Left cardiac atrium (tissue), 4 donors: ENCODE measurements at regions not wholly inside any gene's neighbourhood (a gene's known extent, or its start where the extent isn't known, plus 50 kb on each side); places are given as distances from the start of the nearest gene placed in this dataset.

ENCODE experiments used
- ATAC-seq, 2 donors: fragments of 200-7000 bp; cut with Tn5 transposase; one replicate each; pipeline ENCODE4 v1.9.1; 2020; ENCODE audit warnings: mild to moderate bottlenecking in 2 of 2, moderate library complexity in 2 of 2
- DNase-seq: peaks from one replicate; pipeline ENCODE4 v3.0.0-alpha.2; 2020
- intact Hi-C, 2 donors: fragments of 100-400 bp; cut with DNase I; formaldehyde crosslinking; loops; one replicate each; pipeline versions ENCODE4 v1.14.1 to v1.15.1; 2022 to 2023
- donor health status: DM: no; HTN: yes; CAD: no.
- donor health status: DM: no; HTN: yes; CAD: no; lungs with severe emphysema.
- donor health status: DM: yes; HTN: yes; CAD: no.
- donor health status: Dilated cardiomyopathy.

DNA sequence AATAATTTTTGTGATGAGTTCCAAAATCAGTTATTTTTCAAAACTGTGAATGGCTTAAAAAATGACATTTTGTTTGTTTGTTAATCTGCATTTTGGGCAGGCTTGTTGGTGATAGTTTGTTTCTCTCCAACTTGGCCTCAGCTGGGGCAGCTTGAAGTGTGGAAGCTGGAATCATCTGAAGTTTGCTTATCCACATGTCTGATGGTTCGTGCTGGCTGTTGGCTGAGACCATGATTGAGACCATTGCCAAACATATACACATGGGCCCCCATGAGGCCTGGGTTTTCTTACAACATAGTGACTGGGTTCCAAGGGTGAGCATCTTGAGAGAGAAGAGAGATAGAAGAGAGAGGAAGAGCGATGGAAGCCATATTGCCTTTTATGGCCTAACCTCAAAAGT is 201.2 kb downstream of the NDFIP2 start:
- DNase-seq (no peak), ATAC-seq (no peak)
- intact Hi-C loops = no loop called here

DNA sequence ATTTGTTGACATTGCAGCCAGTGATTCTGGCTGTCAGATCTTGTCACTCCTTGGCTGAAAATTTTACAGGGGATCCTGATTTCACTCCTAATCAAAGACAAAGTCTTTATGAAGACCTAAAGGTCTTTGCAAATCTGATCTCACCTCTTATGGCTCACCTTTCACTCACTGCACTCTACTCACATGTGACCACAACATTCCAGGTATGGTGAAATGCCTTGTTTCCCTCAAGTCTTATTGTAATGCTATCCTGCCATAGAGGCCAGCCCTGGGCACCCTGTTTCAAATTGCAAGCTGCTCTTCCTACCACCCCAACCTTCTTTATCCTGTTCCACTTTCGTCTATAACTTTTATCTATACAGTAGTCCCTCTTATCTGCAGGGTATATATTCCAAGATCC is 200.1 kb downstream of the NDFIP2 start:
- no peak for DNase-seq
- intact Hi-C loops = no loop called here
- no peak for ATAC-seq

DNA sequence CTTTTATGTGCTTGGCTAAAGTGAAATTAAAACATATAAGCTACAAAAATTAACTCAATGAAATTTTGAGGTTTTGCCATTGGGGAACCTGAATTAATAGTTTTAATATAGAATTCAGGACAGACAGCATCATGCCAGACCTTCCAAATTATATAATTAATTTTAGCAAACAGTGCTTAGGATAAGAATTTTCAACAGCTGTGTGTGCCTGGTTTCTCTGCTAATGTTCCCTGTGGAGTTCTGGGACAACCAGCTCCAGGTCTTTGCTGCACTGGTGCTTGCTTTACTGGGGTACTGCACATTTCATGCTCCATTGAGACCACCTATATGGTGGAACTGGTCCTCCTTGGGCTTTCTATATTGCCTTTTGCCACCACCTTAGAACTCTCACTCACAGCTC is 199.5 kb downstream of the NDFIP2 start:
- intact Hi-C loops = no loop called here
- ATAC-seq (no peak), DNase-seq (no peak)

DNA sequence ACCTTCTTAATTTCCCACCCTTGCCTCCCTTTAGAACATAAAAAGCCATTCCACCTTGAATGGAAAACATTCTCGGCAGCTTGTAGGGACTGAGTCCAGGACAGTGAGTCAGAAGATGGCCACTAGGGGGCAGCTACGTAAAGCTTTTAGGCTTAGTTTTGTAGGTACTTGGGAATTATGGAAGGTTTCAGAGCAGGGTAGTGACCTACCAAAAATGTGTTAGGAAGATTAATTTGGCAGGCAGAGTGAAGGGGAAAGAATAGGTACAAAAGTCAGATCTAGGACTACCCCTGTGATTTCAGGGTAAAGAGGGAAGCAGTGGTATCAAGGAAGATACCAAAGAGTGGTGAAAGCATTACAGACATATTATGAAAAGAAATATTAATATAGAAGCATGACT is 198.4 kb downstream of the NDFIP2 start:
- peak; percentile 76 for DNase-seq
- ATAC-seq = peak; percentile 74 to 86
- intact Hi-C loops = loop anchor here in 1 of 2 donors (10.0 kb wide), 1 partner anchor 665 kb away; the partner anchor contains the start of gene SPRY2

DNA sequence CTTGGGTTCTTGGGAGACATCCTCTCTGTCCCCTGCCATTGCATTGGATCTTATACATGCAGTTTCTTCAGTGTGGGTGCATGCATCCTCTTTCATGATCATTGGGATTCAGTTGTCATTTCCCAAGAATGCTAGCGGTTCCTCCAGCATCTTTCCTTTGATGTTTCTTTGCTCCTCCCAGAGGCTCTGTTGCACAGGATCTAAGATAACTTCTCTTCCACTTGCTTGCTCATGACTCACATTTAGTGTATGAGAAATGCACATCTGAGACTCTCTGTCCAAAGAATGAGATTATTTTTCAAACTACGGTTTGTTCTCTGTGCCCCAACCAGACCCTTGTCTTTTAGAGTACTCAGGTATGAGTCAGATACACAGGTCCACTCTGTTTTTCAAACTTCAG is 197.1 kb downstream of the NDFIP2 start:
- no peak for ATAC-seq
- intact Hi-C loops = loop anchor here in 1 of 2 donors (10.0 kb wide), 1 partner anchor 667 kb away; the partner anchor contains the start of gene SPRY2
- DNase-seq = no peak

DNA sequence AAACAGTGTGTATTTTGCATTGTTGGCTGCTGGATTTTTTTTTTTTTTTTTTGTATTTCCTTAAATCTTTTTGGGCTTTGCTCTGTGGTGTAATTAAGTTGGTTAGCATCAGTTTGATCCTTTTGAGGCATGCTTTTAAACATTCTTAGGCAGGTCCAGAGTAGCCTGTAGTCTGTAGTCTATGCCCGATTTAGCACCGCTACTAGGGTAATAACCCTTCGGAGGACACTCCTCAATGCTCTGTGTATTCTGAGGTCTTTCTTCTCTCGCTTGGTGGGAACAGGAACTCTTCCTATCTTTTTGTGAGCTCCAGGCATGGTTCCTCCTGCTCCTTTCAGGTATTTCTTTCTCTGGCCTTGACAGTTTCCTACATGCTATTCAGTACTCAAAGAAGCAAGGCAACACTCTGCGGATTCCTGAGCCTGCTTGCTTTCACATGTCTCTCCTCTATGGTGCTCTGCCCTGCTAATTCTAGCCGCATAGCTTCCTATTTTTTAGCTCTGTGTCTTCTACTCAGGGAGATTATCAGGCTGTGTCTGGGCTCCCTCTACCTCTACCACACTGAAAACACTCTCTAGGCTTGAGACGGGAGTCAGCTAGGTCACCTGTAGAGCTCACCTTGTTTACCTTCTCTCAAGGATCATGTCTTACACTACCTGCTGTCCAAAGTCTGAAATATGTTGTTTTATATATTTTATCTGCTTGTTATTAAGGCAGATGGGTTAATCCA is 195.1 kb downstream of the NDFIP2 start:
- intact Hi-C loops = loop anchor here in 1 of 2 donors (10.0 kb wide), 1 partner anchor 669 kb away; the partner anchor contains the start of gene SPRY2
- ATAC-seq (peak; percentile 43 to 46), DNase-seq (no peak)

DNA sequence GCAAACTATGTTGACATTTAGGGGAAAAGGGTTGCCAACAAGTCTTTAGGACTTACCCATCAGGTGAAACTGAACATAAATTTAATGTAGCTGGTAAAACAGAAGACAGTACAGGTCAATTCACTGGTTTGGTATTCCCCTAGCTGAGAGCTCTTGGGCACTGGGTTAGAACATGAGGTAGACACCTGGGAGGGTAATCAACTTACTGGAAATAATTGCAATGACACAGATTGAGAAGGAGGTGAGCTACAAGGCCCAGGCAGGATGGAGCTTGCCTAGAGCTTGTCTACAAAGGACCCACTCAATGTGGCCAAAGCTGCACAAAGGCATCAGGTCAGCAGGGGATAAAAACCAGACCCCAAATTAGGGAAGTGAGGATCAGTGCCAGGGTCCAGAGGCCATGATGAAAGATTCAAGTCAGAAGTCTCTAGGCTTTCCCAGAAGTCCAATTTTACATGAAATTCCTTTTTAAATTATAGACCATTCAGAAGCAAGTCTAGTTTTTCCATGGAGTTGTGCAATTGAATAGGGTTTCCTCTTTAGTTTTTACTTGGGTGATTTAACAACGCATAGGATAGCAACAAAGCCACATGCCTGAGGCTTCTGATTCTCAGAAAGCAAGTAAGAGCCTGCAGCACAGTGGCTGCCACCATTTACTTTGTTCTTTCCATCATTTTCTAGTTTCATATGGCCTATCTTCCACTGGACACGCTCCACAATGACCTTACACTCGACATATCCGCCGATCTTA is 194.0 kb downstream of the NDFIP2 start:
- ATAC-seq = no peak
- intact Hi-C loops = loop anchor here in 1 of 2 donors (10.0 kb wide), 1 partner anchor 670 kb away; the partner anchor contains the start of gene SPRY2

DNA sequence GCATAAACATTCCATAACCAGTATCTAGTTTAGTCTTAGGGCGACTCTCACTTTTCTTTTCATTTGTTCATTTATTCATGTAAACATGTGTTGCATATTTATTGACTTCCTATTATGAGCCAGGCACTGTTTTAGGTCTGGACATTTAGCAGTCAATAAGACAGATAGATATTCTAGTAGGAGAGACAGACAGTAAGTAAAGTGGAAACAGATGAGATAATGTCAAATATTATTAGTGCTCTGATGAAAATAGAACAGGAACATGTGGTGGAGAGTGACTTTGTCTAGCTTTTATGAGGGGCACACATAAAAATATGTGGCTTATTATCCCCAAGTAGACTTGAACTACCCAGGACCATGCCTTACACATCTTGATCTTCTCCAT is 193.0 kb downstream of the NDFIP2 start:
- DNase-seq (no peak), ATAC-seq (no peak)
- intact Hi-C loops = loop anchor here in 1 of 2 donors (10.0 kb wide), 1 partner anchor 671 kb away; the partner anchor contains the start of gene SPRY2

More for the DNA sequence above, 194.0 kb downstream of the NDFIP2 start:
- DNase-seq = no peak

DNA sequence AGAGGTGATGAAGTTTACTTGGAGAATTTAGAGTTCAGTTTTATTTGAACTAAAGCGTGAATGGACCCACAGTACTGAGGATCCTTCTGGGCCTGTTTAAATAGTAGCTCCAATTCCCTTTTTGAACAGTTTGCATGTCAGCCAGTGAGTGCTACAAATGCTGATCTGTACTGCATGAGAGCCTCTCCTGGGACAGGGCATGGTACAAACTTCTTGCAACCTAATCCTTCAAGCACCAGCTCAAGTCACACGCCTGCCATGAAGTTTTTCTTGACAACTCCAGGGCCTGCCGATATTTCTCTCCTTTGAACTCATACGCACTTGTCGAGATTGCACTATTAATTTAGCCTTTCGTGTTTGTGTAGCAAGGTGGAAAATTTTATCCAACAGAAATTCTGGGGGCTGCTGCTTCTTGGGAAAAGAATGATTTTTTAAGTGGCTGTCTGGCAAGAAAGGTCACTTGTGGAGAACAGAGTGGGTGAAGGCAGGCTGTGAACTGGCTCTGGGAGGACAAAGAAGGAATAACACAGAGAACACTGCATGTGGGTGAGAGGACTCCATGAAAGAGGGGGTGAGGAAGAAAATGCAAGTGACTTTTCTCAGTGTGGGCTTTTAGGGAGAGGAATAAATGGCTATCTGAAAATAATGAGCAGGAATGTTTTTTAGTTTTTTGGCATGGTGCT is 192.5 kb downstream of the NDFIP2 start:
- intact Hi-C loops = loop anchor here in 1 of 2 donors (10.0 kb wide), 1 partner anchor 671 kb away; the partner anchor contains the start of gene SPRY2
- DNase-seq = no peak
- peak; percentile 38 to 42 for ATAC-seq

DNA sequence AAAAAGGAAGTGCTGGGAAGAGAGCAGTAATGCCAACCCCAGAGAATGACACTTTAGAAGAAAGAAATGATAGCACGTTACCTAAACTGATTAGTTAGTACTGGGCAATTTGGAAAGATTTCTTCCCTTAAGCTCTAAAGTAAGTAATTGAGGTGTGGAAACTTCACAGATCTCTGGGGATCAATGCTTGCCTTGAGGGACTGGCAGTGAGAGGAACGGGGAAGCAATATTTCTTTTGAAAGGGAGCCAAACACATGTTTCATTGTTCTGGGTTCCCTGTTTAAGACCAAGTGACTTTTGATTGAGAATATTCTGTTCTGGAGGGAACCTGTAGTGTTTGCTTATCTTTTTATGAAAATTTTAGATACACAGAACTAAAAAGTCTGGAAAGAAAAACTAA is 190.5 kb downstream of the NDFIP2 start:
- DNase-seq (no peak), ATAC-seq (no peak)
- intact Hi-C loops = loop anchor here in 1 of 2 donors (10.0 kb wide), 1 partner anchor 673 kb away; the partner anchor contains the start of gene SPRY2

DNA sequence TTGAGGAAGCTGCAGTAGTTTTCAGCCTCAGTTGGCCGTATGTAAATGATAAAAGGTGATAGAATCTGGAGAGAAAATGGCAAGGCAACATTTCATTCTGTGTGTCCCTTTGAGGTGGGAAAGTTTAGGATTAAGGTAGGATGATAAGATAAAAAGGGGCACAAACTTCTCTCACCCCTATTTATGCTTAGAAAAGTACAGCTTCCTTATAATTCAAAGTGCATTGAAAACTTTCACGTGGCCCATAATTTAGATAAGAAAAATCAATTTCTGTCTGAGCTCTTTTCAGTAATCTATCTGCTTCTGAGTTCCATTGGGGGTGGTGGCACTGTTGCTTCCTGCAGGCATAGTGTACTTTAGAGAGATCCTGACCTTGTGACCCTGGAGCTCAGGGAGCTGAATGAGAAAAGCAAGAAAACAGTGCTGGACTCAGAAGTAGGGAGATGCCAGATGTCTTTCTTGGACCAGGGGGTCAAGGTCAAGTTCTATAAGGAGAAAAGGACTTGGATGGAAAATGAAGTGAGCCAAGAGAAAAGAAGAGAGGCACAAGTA is 187.3 kb downstream of the NDFIP2 start:
- ATAC-seq (no peak), DNase-seq (no peak)
- intact Hi-C loops = no loop called here

DNA sequence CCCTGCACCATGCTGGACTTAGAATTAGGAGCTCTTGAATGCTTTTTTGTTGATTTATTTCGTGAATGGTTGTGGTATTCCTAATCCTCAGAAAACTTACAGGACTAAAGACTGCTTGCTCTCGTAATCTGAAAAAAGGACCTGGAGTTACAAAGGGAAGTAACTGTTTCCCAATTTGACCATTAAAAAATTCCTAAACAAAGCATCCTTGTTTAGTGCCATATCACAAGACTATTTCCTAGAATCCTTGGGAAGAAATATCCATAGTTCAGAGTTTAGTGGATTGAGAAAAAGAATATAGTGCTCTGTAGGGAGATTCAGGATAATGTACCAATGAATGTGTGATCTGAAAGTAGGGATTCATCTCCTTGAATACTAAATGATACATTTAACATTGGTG is 186.8 kb downstream of the NDFIP2 start:
- intact Hi-C loops = no loop called here
- no peak for ATAC-seq
- no peak for DNase-seq

DNA sequence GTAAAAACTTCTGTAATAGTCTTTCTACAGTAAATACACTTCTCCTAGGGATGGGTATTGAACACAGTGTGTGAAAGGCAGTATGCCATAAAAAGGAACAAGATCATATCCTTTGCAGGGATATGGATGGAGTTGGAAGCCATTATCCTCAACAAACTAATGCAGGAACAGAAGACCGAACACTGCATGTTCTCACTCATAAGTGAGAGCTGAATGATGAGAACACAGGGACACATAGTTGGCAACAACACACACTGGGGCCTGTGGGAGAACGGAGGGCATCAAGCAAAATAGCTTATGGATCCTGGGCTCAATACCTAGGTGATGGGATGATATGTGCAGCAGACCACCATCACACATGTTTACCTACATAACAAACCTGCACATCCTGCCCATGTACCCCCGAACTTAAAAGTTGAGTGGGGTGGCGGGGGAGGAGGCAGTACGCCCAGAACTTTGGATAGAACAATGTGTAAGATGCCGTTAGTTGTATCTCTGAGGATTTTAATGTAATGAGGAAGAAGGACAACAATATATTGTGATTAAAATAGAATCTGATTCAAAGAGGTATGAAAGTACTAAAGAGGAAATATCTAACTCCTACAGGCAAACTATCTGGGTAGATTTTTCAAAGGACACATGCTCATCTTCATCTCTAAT is 183.2 kb downstream of the NDFIP2 start:
- peak; percentile 61 to 69 for ATAC-seq

DNA sequence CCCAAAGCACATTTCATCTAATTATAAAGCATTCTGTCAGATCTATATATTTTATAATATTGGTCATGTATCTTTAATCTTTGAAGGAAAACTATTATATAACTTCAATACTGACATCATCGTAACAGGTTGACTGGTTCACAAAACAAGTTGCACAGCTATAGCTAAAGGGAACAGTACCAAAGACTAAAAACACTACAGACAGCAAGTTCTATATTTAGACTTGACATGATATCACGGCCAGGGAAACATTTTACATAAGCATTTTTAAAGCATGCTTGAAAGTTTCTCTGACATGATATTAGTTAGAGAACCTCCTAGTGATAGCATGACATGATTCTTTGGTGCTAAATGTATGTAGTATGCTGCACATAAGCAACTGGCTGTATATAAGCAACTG is 182.5 kb downstream of the NDFIP2 start:
- ATAC-seq (peak; percentile 54 to 66), DNase-seq (no peak)
- intact Hi-C loops = no loop called here

More for the DNA sequence above, 183.2 kb downstream of the NDFIP2 start:
- intact Hi-C loops = no loop called here
- no peak for DNase-seq

DNA sequence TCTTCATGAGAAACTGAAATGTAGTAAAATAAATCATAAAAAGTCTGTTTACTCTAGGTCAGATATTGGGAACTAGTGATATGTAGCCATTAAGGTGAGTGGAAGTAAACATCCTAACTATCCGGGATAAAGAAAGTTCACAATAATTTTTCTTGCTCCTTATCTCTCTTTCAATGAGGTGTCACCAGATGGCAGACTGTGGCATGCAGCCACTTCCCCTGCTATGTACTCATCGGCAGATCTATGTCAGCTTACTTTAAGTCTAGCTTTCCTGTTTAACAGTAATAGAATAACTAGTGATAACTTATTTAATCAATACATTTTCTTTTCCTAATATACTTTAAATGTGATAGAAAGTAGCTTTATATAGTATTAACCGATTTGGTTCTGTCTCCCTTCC is 181.9 kb downstream of the NDFIP2 start:
- DNase-seq = peak; percentile 24
- ATAC-seq = peak; percentile 48 to 56
- intact Hi-C loops = no loop called here

DNA sequence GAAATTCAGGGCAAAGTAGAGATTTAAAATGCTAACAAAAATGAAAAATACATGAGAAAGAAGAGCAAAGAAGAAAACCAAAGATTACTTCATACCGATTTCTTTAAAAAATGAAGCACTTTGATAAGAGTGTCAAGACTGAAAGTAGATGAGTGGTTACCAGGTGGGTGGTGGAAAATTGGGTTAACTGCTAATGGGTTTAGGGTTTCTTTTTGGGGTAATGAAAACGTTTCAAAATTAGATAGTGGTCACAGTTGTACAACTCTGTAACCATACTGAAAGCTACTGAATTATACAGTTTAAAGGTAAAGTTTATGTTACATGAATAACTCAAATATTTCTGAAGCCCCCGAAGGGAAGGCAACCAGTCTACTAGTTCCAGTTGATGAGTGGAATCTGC is 179.4 kb downstream of the NDFIP2 start:
- no peak for ATAC-seq
- intact Hi-C loops = no loop called here
- DNase-seq = no peak

DNA sequence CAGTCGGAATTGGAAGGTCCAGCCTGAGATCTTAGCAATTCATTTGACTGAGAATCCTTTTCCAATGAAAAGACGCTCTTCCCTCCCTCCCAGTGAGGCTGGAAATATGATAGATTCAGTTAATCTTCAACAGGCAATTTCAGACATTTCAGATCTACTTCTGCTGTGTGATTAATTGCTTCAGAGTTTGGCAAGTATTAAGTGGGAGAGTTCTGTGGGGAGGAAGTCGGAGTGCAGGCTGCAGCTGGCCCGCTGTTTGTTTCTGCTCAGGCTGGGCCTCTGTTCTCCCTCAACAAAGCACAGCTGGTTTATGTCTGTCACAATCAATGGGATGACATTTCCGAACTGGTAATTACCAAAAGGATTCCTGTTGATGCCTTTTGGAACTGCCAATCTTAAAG is 178.2 kb downstream of the NDFIP2 start:
- peak; percentile 78 to 88 for ATAC-seq
- intact Hi-C loops = no loop called here
- DNase-seq = peak; percentile 43

DNA sequence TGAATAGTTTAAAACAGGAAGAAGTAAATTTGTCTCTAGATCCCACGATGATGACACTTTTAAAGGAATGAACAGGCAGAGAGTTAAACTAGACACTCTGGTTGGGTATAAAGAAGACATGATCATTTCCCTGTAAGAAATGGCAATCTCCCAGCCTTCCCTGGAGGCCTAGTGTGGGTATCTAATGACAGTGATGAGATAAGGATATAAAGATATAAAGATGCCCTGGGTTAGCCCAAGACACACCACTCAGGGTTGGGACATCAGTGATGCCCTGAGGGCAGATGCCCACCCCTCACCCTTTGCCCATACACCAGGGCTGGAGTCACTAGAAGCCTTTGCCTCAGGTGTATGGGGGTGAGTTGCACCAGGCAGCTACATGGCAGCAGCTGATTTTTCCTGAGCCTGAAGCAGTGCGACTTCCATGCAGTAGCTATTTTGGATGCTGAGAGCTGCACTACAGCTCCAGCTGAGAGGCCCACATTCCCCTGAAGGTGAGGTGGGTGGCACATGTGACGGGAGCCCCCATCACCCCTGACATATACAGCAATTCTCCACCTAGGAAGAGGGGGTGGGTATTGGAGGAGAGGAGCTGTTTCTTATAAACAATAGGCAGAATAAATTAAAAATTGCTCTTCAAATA is 177.5 kb downstream of the NDFIP2 start:
- intact Hi-C loops = no loop called here
- DNase-seq = peak; percentile 18
- ATAC-seq = peak; percentile 22 to 28
